ENCODE measurements at regions not wholly inside any gene's neighbourhood (a gene's known extent, or its start where the extent isn't known, plus 50 kb on each side); places are given as distances from the start of the nearest gene placed in this dataset.

DNA sequence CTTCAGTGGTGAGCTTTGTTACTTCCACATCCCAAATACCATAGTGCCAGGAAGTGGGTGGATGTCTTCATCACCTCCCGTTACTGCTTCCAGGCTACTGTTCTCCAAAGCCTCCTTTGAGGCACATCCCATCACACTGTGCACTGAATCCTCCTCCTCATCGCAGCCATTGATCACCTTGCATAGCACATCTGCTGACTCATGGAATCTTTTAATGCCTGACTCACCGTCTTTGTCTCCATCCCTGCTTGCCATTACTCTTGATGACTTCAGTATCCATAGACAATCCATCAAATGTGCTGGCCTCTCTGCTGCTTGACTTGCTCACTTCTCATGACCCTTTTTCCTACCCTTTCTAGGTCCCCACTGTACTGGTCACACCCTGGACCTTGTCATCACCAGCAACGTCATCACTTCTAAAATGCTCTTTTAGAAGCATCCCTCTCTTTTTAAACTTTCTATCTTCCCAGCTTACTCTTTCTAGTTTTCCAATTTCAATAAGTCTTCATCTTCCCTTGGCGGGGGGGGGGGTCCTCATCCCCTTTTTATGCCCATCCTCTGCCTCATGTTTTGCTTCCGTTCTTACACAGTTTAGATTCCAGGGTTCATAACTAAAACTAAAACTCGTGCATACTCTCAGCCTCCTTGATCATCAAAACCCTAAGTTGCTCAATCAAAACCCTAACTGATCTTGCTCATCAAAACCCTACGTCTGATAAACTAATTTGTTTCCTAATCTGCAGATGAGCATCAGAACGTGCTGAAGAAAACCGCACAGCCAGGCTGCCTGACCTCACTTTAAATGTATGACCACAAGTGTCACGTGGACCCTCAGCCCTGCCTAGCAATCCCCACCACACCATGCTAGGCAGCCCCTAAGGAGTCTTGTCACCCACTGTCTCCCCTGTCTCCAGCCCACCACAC is 289.7 kb upstream of the ZFHX3 start:
- TF ChIP-seq, protein P1, sequence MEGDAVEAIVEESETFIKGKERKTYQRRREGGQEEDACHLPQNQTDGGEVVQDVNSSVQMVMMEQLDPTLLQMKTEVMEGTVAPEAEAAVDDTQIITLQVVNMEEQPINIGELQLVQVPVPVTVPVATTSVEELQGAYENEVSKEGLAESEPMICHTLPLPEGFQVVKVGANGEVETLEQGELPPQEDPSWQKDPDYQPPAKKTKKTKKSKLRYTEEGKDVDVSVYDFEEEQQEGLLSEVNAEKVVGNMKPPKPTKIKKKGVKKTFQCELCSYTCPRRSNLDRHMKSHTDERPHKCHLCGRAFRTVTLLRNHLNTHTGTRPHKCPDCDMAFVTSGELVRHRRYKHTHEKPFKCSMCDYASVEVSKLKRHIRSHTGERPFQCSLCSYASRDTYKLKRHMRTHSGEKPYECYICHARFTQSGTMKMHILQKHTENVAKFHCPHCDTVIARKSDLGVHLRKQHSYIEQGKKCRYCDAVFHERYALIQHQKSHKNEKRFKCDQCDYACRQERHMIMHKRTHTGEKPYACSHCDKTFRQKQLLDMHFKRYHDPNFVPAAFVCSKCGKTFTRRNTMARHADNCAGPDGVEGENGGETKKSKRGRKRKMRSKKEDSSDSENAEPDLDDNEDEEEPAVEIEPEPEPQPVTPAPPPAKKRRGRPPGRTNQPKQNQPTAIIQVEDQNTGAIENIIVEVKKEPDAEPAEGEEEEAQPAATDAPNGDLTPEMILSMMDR (IDR thresholded peaks at IDR 0.05): no peak
- no peak for TF ChIP-seq POLR2A (IDR thresholded peaks at IDR 0.05)
